ENCODE measurements at regions not wholly inside any gene's neighbourhood (a gene's known extent, or its start where the extent isn't known, plus 50 kb on each side); places are given as distances from the start of the nearest gene placed in this dataset.

DNA sequence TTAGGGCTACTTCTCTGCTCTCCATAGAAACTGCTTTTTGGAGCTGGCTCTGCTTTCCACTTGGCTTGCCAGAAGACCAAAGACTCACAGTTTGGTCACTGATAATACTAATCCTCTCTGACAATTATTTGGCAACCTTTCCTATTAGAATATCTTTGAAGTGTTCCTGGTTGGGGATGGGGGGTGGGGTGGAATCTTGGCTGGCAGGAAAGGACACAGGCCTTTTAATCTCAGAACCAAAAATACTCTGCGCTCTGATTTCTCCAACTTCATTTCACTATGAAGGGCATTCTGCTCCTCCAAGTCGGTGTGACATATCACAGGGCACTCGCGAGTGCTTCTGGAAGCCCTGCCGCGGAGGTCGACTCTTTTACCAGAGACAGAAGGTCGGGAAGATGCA, 1329.0 kb upstream of the WWC1 start:
- no peaks in the 10 kb centered on the region for H3K27me3 Mint-ChIP-seq
- no peak overlapping the region for H3K27ac Mint-ChIP-seq
- H3K36me3 Mint-ChIP-seq (ENCODE audit: low read depth) = no peaks in the 10 kb centered on the region
- no peak overlapping the region for H3K4me3 Mint-ChIP-seq
- peaks cover 20% of the 10 kb centered on the region for H3K9me3 Mint-ChIP-seq
- no peaks in the 10 kb centered on the region for H3K4me1 Mint-ChIP-seq (ENCODE audit: low read depth)

DNA sequence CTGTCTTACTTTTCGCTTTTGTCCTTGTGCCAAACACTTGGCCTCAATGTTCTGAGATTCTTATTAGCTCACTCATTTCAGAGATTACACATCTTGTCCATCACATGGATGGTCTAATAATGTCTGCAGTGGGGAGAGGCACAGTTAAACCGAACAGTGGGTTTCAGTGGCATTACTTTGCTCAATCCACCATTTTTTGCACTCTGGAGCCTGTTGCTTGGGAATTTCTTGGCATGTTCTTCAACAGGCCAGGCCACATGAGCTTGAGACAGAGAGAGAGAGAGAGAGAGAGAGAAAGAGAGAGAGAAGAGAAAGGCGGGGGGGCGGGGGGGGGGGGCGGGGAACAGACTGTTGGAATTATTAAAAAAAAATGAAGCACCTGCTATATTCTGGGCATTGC, 1327.8 kb upstream of the WWC1 start:
- H3K9me3 Mint-ChIP-seq = peaks cover 20% of the 10 kb centered on the region
- H3K4me3 Mint-ChIP-seq = no peak overlapping the region
- no peak overlapping the region for H3K27ac Mint-ChIP-seq
- no peaks in the 10 kb centered on the region for H3K36me3 Mint-ChIP-seq (ENCODE audit: low read depth)
- no peaks in the 10 kb centered on the region for H3K4me1 Mint-ChIP-seq (ENCODE audit: low read depth)
- no peaks in the 10 kb centered on the region for H3K27me3 Mint-ChIP-seq

DNA sequence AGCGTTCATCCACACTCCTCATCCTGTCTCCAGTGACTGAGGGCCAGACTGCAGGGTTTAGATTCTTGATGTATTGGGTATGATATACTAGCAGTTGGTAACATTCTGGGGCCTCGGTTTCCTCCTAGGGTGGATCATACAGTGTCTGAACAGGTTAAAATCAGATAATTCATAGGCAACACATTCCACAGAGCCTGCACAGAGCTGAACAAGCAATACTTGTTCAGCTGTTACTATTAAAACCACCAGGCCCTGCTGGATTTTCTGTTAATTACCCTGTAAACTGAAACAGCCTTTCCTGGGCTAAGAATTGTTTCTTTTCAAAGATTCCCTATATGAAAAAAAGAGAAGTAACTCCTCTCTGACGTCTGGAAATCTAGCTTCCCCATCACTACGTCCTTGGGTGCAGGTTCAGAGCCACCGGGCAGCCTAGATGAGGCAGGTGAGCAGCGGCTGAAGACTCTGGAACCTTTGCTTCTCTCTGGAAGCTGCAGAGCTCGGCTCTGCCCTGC, 1313.5 kb upstream of the WWC1 start:
- peaks cover 4% of the 10 kb centered on the region for H3K4me1 Mint-ChIP-seq (ENCODE audit: low read depth)
- H3K9me3 Mint-ChIP-seq = no peaks in the 10 kb centered on the region
- no peak overlapping the region for H3K4me3 Mint-ChIP-seq
- peaks cover 3% of the 10 kb centered on the region for H3K36me3 Mint-ChIP-seq (ENCODE audit: low read depth)
- H3K27me3 Mint-ChIP-seq = peaks cover 33% of the 10 kb centered on the region
- H3K27ac Mint-ChIP-seq = no peak overlapping the region

DNA sequence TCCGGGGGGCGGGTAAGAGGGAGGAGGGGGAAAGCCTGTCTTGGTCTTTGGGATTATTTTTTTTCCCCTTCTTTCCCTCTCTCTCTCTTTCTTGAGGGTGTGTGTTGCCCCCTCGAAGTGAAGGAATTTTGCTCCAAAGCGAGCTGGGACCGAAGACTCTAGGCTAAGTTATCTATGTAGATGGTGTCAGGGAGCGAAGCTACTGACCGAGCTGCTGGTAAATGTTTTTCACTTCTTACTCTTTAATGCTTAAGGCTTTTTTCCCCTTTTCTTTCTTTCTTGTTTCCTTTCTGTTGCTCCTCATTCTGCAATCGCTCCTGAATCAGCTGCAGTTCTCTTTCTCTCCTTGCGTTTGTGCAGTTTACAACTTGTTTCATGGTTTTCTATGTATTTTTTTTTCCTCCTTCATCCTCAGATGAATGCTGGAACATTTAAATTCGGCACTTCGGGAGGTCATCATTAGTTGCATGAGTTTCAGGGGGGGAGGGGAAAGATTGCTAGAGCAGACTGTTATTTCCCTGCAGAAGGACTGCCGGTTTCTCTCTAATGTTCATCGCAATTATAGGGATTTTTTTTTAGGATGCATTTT, 1312.0 kb upstream of the WWC1 start:
- H3K36me3 Mint-ChIP-seq (ENCODE audit: low read depth) = peaks cover 3% of the 10 kb centered on the region
- H3K27me3 Mint-ChIP-seq = peaks cover 33% of the 10 kb centered on the region
- H3K4me3 Mint-ChIP-seq = peak overlapping the region; percentile 53
- peaks cover 4% of the 10 kb centered on the region for H3K4me1 Mint-ChIP-seq (ENCODE audit: low read depth)
- H3K9me3 Mint-ChIP-seq = no peaks in the 10 kb centered on the region
- H3K27ac Mint-ChIP-seq = no peak overlapping the region

DNA sequence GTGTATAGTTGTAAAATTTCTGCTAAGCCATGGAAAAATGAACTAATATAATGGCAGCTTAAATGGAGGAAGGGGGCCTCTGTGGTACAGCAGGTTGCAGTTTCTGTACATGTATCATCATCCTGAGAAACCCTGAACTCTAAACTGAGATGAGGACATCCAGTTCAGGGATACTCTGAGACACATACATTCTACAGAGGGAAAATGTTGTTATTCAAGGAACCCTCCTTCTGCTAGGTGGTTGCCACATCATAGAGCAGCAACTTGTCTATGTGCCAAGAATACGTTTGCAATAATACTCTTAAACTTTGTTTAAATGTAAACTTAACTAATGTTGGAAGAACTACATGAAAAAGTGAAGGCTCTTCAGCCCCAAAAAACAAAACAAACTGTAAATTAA, 1310.8 kb upstream of the WWC1 start:
- Mint-ChIP-seq H3K9me3 (no peaks in the 10 kb centered on the region), H3K36me3 (ENCODE audit: low read depth) (peaks cover 3% of the 10 kb centered on the region), H3K27me3 (peaks cover 33% of the 10 kb centered on the region), H3K27ac (no peak overlapping the region), H3K4me3 (no peak overlapping the region), H3K4me1 (ENCODE audit: low read depth) (peaks cover 4% of the 10 kb centered on the region)

DNA sequence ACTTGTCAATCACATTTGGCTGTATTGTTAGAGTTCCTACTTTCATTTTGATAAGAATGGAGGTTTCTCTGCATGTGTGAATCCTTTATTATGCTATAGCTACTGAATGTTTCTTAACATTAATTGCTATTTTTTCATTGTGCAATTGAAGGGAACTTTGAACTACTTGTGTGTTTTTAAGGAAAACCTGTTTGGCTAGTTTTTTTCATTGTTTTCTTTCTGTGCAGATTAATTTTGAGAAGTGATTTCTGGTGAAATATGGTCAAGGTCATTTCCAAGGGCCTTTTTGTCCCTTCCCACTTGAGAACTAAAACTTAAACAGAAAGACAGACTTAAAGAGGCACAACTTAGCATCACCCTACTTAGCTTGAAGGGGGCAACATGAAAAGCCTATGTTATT, 1309.2 kb upstream of the WWC1 start:
- Mint-ChIP-seq H3K4me1 (ENCODE audit: low read depth) (peaks cover 4% of the 10 kb centered on the region), H3K9me3 (no peaks in the 10 kb centered on the region), H3K27me3 (peaks cover 32% of the 10 kb centered on the region), H3K27ac (no peak overlapping the region), H3K36me3 (ENCODE audit: low read depth) (peaks cover 3% of the 10 kb centered on the region), H3K4me3 (no peak overlapping the region)

DNA sequence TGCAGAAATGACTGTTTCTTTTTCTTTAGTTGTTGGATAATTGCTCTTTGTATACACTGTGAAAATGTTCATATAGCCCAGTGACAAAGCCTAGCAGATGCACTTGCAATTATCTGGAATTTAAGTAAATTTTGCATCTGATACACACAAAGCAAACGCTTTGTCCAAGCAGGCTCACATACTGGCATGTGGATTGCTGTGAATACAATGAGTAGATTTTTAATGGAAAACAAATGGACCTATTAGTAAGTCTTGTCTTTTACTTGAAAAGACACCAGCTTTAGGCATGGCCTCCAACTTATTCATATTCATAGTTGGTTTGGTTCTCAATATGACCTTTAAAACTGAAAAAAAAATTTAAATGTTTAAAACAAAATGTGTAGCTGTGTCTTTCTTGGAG, 1299.8 kb upstream of the WWC1 start:
- Mint-ChIP-seq H3K36me3 (ENCODE audit: low read depth) (no peaks in the 10 kb centered on the region), H3K27ac (no peak overlapping the region), H3K9me3 (peaks cover 4% of the 10 kb centered on the region), H3K27me3 (no peaks in the 10 kb centered on the region), H3K4me1 (ENCODE audit: low read depth) (no peaks in the 10 kb centered on the region), H3K4me3 (no peak overlapping the region)

DNA sequence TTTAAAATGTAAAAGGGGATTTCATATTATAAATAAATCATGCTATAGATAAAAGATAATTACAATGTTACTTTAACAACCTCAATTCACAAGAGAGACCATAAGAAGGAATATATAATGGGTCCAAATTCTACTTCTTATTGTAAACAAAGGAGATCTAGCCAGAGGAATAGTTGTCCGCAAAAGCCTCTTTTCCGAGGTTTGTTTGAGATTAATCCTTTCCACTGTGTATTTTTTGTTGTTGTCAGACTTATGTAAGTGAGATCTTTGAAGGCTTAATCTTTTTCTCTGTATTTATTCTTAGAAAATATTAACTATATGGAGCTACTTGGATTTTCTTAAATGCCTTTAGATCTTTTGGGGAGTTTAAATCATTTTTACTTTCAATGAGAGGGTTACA, 1299.3 kb upstream of the WWC1 start:
- no peaks in the 10 kb centered on the region for H3K27me3 Mint-ChIP-seq
- H3K27ac Mint-ChIP-seq = no peak overlapping the region
- no peak overlapping the region for H3K4me3 Mint-ChIP-seq
- no peaks in the 10 kb centered on the region for H3K36me3 Mint-ChIP-seq (ENCODE audit: low read depth)
- peaks cover 4% of the 10 kb centered on the region for H3K9me3 Mint-ChIP-seq
- H3K4me1 Mint-ChIP-seq (ENCODE audit: low read depth) = no peaks in the 10 kb centered on the region

DNA sequence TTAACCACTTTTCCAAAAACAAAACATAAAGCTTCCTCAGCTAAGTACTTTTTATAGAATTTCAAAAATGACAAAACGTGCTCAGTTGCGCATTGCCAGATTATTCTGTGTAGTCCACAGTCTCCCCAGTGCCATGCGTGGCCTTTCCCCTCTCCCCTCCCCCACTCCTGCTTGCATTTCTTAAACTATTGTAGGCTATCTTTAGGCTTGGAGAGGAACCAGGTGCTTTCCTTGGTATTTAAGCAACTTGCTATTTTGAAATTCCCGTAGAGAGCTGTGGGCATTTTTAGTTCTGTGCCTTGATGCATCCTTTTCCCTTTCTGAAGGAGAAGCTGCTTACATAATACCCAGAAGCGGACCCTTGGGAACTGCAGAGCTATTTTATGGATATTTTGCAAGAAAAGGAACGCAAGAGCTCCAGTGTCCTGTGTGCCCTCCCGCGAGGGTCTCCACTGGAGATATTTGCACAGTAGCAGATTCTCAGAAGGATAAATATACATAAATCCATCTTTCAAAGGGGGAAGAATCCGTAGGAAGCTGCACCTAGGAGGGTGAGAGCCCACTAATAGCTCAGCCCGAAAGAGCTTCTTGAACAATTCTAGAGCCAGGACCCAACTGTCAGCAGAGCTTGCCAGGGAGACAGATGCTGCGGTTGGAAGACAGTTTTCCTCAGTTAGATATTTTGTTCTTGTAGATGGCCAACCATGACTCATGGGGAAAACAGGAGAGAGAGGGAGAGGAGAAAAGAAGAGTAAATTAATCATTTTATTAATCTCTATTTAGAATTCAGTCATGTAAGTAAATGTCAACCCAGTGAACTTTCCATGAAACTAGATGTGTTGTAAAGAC, 1298.3 kb upstream of the WWC1 start:
- Mint-ChIP-seq H3K4me1 (ENCODE audit: low read depth) (no peaks in the 10 kb centered on the region), H3K9me3 (peaks cover 7% of the 10 kb centered on the region), H3K27me3 (no peaks in the 10 kb centered on the region), H3K4me3 (no peak overlapping the region), H3K27ac (no peak overlapping the region), H3K36me3 (ENCODE audit: low read depth) (no peaks in the 10 kb centered on the region)

DNA sequence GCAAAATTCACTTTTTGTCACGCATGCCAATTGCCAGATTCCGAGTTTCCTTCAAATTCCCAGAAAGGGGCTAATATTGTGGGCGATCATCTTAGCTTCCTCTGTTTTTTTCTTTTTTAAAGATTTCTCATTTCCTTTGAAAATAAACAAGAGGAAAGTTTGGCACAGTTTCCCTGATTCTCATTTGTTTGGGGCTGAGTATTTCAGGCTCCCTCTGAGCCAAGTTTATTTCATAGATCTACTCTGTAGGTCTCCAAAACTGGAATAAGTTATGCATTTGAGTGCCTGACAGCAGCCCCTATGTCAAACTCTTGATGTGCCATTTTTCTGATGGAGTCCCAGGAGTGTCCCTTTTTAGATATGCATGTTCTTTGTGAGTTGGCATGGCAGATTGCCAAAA, 1297.2 kb upstream of the WWC1 start:
- Mint-ChIP-seq H3K27me3 (no peaks in the 10 kb centered on the region), H3K9me3 (peaks cover 10% of the 10 kb centered on the region), H3K4me3 (no peak overlapping the region), H3K36me3 (ENCODE audit: low read depth) (no peaks in the 10 kb centered on the region), H3K4me1 (ENCODE audit: low read depth) (no peaks in the 10 kb centered on the region), H3K27ac (no peak overlapping the region)

DNA sequence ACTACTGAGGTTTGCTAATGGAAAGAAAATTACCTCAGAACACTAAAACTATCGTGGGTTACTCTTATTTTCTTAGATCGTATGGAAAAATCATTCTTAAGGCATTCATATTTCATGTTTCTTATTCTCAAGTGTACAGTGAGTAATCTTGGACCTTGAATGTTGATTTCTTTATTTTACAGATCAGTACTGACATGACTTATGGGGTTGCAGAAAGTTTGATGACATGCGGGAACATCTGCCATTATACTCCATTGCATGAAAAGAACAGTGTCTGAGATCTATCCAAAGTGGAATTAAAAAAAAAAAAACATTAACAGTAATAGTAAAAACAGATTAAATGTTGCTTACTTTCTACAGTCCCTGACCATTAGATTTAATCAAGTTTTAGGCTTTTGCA, 1290.2 kb upstream of the WWC1 start:
- H3K4me3 Mint-ChIP-seq = no peak overlapping the region
- H3K4me1 Mint-ChIP-seq (ENCODE audit: low read depth) = no peaks in the 10 kb centered on the region
- H3K27ac Mint-ChIP-seq = no peak overlapping the region
- peaks cover 15% of the 10 kb centered on the region for H3K9me3 Mint-ChIP-seq
- H3K36me3 Mint-ChIP-seq (ENCODE audit: low read depth) = no peaks in the 10 kb centered on the region
- no peaks in the 10 kb centered on the region for H3K27me3 Mint-ChIP-seq

DNA sequence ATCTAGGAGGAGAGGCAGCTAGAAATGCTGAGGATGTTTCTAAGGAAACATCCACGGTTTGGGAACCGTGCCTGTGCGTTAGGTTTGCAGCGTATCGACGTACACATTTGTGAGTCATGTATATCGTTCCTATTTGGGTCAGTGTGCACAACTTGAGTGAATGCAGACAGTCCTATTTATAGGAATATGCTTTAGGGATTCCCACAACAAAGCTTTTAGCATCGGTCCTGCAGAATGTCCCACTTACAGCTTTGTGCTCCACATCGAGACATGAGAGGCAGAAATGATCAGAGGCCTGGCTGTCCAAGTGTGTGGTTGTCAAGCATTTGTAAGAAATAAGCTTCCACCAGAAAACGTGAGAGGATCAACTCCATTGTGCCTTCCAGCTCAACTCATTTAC, 1282.7 kb upstream of the WWC1 start:
- Mint-ChIP-seq H3K36me3 (ENCODE audit: low read depth) (no peaks in the 10 kb centered on the region), H3K27ac (no peak overlapping the region), H3K27me3 (no peaks in the 10 kb centered on the region), H3K9me3 (peaks cover 4% of the 10 kb centered on the region), H3K4me3 (no peak overlapping the region), H3K4me1 (ENCODE audit: low read depth) (no peaks in the 10 kb centered on the region)

DNA sequence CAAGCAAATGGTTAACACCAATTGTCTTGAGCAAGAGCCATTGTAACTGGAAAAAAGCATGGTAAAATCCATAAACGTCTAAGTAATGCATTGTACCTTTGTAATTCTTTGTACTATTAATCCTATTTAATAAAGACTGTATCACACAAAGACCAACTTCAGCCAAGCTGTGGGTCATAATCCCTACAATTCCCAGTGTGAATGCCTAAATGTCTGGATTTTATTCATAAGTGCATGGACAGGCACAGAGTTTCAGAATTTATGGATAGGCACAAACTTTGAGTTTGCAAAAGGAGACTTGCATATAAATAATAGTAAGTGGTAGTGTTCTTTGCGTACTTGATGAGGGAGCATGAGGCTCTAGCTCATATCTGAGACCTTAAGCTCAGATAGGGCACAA, 1280.2 kb upstream of the WWC1 start:
- peaks cover 4% of the 10 kb centered on the region for H3K9me3 Mint-ChIP-seq
- H3K4me1 Mint-ChIP-seq (ENCODE audit: low read depth) = no peaks in the 10 kb centered on the region
- H3K4me3 Mint-ChIP-seq = no peak overlapping the region
- H3K36me3 Mint-ChIP-seq (ENCODE audit: low read depth) = no peaks in the 10 kb centered on the region
- H3K27ac Mint-ChIP-seq = no peak overlapping the region
- H3K27me3 Mint-ChIP-seq = no peaks in the 10 kb centered on the region

DNA sequence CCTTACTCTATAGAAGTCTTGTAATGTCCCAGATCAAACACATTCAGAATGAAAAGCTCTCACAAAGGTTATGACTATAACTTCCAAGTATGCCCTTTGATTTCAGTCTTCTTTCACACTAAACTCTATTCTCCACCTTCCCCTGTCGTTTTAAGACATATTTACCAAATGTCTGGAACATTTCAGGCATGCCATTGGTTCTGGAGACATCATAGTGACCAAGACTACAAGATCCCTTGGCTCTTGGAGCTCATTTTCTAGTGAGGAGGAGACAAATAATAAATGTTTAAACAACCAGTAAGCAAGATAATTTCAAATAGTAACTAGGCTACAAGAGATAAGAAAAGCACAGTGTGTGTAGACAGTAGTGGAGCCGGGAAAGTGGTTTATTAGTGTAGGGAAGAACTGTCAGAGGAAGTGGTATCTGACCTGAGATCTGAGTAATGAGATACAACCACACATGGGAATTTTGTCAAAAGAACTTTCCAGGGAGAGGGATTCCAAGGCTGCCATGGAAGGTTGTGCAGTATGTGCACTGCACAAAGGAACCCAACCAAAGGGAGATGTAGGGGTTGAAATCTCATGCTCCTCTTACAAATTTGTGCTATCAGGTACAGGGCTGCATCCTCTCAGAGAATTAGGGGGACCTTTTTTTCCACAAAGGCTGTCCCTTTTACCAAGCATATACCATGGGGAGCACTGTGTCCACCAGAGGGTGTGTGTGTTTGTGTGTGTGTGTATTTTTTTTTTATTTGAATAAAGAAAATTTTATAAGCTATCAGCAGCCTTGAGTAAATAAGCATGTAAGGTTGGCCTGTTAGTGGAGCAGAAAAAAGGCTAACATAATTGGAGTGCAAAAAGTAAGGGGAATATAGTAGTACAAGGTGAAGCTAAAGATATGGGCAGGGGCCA, 1279.1 kb upstream of the WWC1 start:
- Mint-ChIP-seq H3K4me1 (ENCODE audit: low read depth) (no peaks in the 10 kb centered on the region), H3K4me3 (no peak overlapping the region), H3K9me3 (peaks cover 10% of the 10 kb centered on the region), H3K27me3 (no peaks in the 10 kb centered on the region), H3K27ac (no peak overlapping the region), H3K36me3 (ENCODE audit: low read depth) (no peaks in the 10 kb centered on the region)
